OCI-LY7 (cell line): ENCODE measurements at regions not wholly inside any gene's neighbourhood (a gene's known extent, or its start where the extent isn't known, plus 50 kb on each side); places are given as distances from the start of the nearest gene placed in this dataset.

Source experiments
- EZH2phosphoT487 ChIP-seq: fragments of 200-600 bp; sonication (generic); IDR thresholded peaks from 2 replicates; pipeline ENCODE4 v1.6.1; 2018; ENCODE audit warnings: low read depth, borderline replicate concordance, mild to moderate bottlenecking, mixed run types, antibody characterized with exemption, low read length, moderate library complexity, mixed read lengths
- TF ChIP-seq, protein P1 (sequence below): fragments of 200-600 bp; sonication (generic); conservative IDR thresholded peaks from 2 replicates; pipeline ENCODE4 v1.5.1; 2014; ENCODE audit warnings: mild to moderate bottlenecking, antibody characterized with exemption, low read length, moderate library complexity, mixed read lengths

DNA sequence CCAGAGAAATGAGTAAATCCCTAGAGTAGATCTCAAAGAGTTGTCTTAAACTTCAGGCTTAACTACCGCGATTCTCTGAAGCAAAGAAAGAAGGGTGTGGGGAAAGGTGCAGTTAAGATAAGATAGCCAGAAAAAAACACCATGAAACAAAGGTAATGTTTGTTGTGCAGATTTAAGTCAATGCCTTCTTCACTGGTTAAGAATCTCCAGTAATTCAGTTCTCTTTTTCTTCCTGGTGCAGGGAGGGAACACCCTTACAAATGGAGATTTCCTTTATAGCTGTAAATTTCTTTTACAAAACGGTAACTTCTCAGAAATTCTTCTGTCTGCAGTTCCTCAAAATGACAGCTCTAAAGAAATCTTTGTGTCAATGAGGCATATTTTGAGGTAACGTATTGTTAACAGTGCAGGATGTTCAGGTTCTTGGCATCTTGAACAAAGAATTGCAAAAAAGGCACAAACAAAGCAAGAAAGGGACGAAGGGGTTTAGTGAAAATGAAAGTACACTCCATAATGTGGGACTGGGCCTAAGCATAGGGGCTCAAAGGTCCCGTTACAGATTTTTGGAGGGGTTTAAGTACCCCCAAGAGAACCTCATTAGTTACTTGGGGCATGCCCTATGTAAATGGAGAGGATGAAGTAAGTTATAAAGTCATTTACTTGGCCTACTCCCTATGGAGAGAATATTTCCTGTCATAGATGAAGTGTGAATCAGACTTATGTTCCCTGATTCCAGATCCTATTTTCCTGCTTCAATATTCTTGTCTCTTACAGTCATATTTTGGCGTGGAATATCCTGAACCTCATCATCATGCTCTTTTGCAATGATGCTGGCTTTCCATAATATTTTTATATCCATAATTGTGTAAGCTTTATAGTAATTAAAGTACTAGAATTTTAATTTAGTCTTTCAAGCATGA lies 492.0 kb downstream of the PCDH11X start:
- TF ChIP-seq, protein P1, sequence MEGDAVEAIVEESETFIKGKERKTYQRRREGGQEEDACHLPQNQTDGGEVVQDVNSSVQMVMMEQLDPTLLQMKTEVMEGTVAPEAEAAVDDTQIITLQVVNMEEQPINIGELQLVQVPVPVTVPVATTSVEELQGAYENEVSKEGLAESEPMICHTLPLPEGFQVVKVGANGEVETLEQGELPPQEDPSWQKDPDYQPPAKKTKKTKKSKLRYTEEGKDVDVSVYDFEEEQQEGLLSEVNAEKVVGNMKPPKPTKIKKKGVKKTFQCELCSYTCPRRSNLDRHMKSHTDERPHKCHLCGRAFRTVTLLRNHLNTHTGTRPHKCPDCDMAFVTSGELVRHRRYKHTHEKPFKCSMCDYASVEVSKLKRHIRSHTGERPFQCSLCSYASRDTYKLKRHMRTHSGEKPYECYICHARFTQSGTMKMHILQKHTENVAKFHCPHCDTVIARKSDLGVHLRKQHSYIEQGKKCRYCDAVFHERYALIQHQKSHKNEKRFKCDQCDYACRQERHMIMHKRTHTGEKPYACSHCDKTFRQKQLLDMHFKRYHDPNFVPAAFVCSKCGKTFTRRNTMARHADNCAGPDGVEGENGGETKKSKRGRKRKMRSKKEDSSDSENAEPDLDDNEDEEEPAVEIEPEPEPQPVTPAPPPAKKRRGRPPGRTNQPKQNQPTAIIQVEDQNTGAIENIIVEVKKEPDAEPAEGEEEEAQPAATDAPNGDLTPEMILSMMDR = no peak
- no peak for TF ChIP-seq EZH2phosphoT487
